ENCODE measurements at regions not wholly inside any gene's neighbourhood (a gene's known extent, or its start where the extent isn't known, plus 50 kb on each side); places are given as distances from the start of the nearest gene placed in this dataset.

GRCh38 chr1:67597336-67597735, 87.7 kb upstream of the GADD45A start:
- Mint-ChIP-seq H3K27me3 (ENCODE audit: low read depth) (peaks cover 4% of the 10 kb centered on the region), H3K27ac (no peak overlapping the region), H3K9me3 (peaks cover 9% of the 10 kb centered on the region), H3K4me3 (no peak overlapping the region), H3K36me3 (ENCODE audit: low read depth) (no peaks in the 10 kb centered on the region), H3K4me1 (no peaks in the 10 kb centered on the region)
- no peak for TF ChIP-seq CTCF (IDR thresholded peaks at IDR 0.05; ENCODE audit: unreplicated experiment in 3 of 3)

GRCh38 chr1:67599085-67599484, 85.9 kb upstream of the GADD45A start:
- H3K4me1 Mint-ChIP-seq, result no peaks in the 10 kb centered on the region
- H3K9me3 Mint-ChIP-seq, result peaks cover 14% of the 10 kb centered on the region
- no peak overlapping the region for H3K27ac Mint-ChIP-seq
- no peaks in the 10 kb centered on the region for H3K36me3 Mint-ChIP-seq (ENCODE audit: low read depth)
- TF ChIP-seq CTCF (IDR thresholded peaks at IDR 0.05; ENCODE audit: unreplicated experiment in 3 of 3), result no peak
- no peaks in the 10 kb centered on the region for H3K27me3 Mint-ChIP-seq (ENCODE audit: low read depth)
- no peak overlapping the region for H3K4me3 Mint-ChIP-seq

- Mint-ChIP-seq H3K27me3 (ENCODE audit: low read depth) (no peaks in the 10 kb centered on the region), H3K27ac (peak overlapping the region in 2 of 3 experiments; percentile 64 to 77), H3K9me3 (peaks cover 13% of the 10 kb centered on the region), H3K4me3 (no peak overlapping the region), H3K4me1 (peaks cover 16% of the 10 kb centered on the region), H3K36me3 (ENCODE audit: low read depth) (no peaks in the 10 kb centered on the region)
- TF ChIP-seq CTCF (IDR thresholded peaks at IDR 0.05; ENCODE audit: unreplicated experiment in 3 of 3), result no peak
These were observed 83.5 kb upstream of the GADD45A start for GRCh38 chr1:67601539-67601938.

GRCh38 chr1:67601955-67602354, 83.0 kb upstream of the GADD45A start:
- no peak for TF ChIP-seq CTCF (IDR thresholded peaks at IDR 0.05; ENCODE audit: unreplicated experiment in 3 of 3)
- no peaks in the 10 kb centered on the region for H3K27me3 Mint-ChIP-seq (ENCODE audit: low read depth)
- peaks cover 16% of the 10 kb centered on the region for H3K4me1 Mint-ChIP-seq
- H3K4me3 Mint-ChIP-seq, result no peak overlapping the region
- no peak overlapping the region for H3K27ac Mint-ChIP-seq
- no peaks in the 10 kb centered on the region for H3K36me3 Mint-ChIP-seq (ENCODE audit: low read depth)
- H3K9me3 Mint-ChIP-seq, result peaks cover 13% of the 10 kb centered on the region

GRCh38 chr1:67604778-67605177, 80.2 kb upstream of the GADD45A start:
- no peak overlapping the region for H3K4me3 Mint-ChIP-seq
- H3K27me3 Mint-ChIP-seq (ENCODE audit: low read depth), result no peaks in the 10 kb centered on the region
- no peaks in the 10 kb centered on the region for H3K36me3 Mint-ChIP-seq (ENCODE audit: low read depth)
- peaks cover 13% of the 10 kb centered on the region for H3K9me3 Mint-ChIP-seq
- no peak for TF ChIP-seq CTCF (IDR thresholded peaks at IDR 0.05; ENCODE audit: unreplicated experiment in 3 of 3)
- peaks cover 22% of the 10 kb centered on the region for H3K4me1 Mint-ChIP-seq
- H3K27ac Mint-ChIP-seq, result peak overlapping the region; percentile 76 to 97 (median 83)

GRCh38 chr1:67605209-67605780, 79.7 kb upstream of the GADD45A start:
- H3K9me3 Mint-ChIP-seq, result peaks cover 9% of the 10 kb centered on the region
- no peak overlapping the region for H3K4me3 Mint-ChIP-seq
- peak overlapping the region; percentile 76 to 97 (median 83) for H3K27ac Mint-ChIP-seq
- no peaks in the 10 kb centered on the region for H3K27me3 Mint-ChIP-seq (ENCODE audit: low read depth)
- no peak for TF ChIP-seq CTCF (IDR thresholded peaks at IDR 0.05; ENCODE audit: unreplicated experiment in 3 of 3)
- H3K36me3 Mint-ChIP-seq (ENCODE audit: low read depth), result no peaks in the 10 kb centered on the region
- H3K4me1 Mint-ChIP-seq, result peaks cover 22% of the 10 kb centered on the region
